ENCODE measurements at regions not wholly inside any gene's neighbourhood (a gene's known extent, or its start where the extent isn't known, plus 50 kb on each side); places are given as distances from the start of the nearest gene placed in this dataset.

DNA sequence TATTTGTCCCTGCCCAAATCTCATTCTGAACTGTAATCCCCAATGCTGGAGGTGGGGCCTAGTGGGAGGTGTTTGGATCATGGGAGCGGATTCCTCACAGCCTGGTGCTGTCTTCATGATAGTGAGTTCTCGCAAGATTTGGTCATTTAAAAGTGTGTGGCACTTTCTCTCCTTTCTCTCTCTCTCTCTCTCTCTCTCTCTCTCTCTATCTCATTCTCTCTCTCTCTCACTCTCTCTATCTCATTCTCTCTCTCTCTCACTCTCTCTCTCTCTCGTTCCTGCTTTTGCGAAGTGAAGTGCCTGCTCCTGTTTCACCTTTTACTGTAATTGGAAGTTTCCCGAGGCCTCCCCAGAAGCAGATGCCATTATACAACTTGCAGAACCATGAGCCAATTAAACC is 207.3 kb upstream of the NR4A3 start:
- 85 to 91% (median 90%) methylated on average over 5 of the region's 5 CpGs for WGBS, 3 donors
- Histone ChIP-seq H3K27ac (no peak overlapping the region), H3K9me3 (no peaks in the 10 kb centered on the region), H3K27me3 (no peaks in the 10 kb centered on the region), H3K4me1 (ENCODE audit: insufficient read depth) (no peaks in the 10 kb centered on the region), H3K4me3 (no peak overlapping the region), H3K36me3 (no peaks in the 10 kb centered on the region)
- intact Hi-C loops (cut with DNase I): no loop called here
- no peak for DNase-seq
- TF ChIP-seq EP300 (IDR thresholded peaks at IDR 0.05) (no peak), POLR2A (IDR thresholded peaks at IDR 0.05) (no peak)
- TF ChIP-seq, protein P1, sequence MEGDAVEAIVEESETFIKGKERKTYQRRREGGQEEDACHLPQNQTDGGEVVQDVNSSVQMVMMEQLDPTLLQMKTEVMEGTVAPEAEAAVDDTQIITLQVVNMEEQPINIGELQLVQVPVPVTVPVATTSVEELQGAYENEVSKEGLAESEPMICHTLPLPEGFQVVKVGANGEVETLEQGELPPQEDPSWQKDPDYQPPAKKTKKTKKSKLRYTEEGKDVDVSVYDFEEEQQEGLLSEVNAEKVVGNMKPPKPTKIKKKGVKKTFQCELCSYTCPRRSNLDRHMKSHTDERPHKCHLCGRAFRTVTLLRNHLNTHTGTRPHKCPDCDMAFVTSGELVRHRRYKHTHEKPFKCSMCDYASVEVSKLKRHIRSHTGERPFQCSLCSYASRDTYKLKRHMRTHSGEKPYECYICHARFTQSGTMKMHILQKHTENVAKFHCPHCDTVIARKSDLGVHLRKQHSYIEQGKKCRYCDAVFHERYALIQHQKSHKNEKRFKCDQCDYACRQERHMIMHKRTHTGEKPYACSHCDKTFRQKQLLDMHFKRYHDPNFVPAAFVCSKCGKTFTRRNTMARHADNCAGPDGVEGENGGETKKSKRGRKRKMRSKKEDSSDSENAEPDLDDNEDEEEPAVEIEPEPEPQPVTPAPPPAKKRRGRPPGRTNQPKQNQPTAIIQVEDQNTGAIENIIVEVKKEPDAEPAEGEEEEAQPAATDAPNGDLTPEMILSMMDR (IDR thresholded peaks at IDR 0.05): no peak

DNA sequence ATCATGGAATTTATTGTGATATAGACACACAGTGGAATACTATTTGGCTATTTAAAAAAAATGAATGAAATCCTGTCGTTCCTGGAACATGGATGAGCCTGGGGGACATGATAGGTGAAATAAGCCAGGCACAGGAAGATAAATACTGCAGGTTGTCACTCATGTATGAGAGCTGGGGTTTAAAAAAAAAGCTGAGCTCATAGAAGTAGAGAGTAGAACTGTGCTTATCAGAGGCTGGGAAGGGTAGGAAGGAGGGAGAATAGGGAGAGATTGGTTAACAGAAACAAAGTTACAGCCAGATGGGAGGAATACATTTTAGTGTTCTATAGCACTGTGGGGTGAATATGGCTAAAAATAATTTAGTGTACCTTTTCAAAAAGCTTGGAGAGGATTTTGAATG is 200.6 kb upstream of the NR4A3 start:
- DNase-seq: no peak
- H3K4me3 ChIP-seq: no peak overlapping the region
- WGBS, 3 donors: 26 to 55% (median 51%) methylated on average over 1 of the region's 1 CpG
- no peaks in the 10 kb centered on the region for H3K4me1 ChIP-seq (ENCODE audit: insufficient read depth)
- H3K27ac ChIP-seq: no peak overlapping the region
- H3K27me3 ChIP-seq: no peaks in the 10 kb centered on the region
- intact Hi-C loops (cut with DNase I): no loop called here
- TF ChIP-seq EP300 (IDR thresholded peaks at IDR 0.05) (no peak), POLR2A (IDR thresholded peaks at IDR 0.05) (no peak)
- TF ChIP-seq, protein P1 (IDR thresholded peaks at IDR 0.05): no peak
- no peaks in the 10 kb centered on the region for H3K9me3 ChIP-seq
- H3K36me3 ChIP-seq: no peaks in the 10 kb centered on the region

DNA sequence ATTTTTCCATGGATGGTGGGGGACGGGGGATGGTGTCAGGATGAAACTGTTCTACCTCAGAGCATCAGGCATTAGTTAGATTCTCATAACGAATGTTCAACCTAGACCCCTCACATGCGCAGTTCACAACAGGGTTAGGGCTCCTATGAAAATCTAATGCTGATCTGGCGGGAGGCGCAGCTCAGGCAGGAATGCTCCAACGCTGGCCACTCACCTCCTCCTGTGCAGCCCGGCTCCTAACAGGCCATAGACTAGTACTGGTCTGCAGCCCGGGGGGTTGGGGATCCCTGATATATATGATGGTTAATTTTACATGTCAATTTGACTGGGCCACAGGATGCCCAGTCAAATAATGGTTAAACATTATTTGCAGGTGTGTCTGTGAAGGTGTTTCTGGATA is 199.0 kb upstream of the NR4A3 start:
- Histone ChIP-seq H3K4me3 (no peak overlapping the region), H3K36me3 (no peaks in the 10 kb centered on the region), H3K9me3 (no peaks in the 10 kb centered on the region), H3K27me3 (no peaks in the 10 kb centered on the region), H3K4me1 (ENCODE audit: insufficient read depth) (no peaks in the 10 kb centered on the region), H3K27ac (no peak overlapping the region)
- TF ChIP-seq EP300 (IDR thresholded peaks at IDR 0.05): no peak
- TF ChIP-seq, protein P1 (IDR thresholded peaks at IDR 0.05): no peak
- TF ChIP-seq POLR2A (IDR thresholded peaks at IDR 0.05): no peak
- no peak for DNase-seq
- intact Hi-C loops (cut with DNase I): no loop called here
- WGBS, 3 donors: 79 to 83% (median 79%) methylated on average over 8 of the region's 8 CpGs

DNA sequence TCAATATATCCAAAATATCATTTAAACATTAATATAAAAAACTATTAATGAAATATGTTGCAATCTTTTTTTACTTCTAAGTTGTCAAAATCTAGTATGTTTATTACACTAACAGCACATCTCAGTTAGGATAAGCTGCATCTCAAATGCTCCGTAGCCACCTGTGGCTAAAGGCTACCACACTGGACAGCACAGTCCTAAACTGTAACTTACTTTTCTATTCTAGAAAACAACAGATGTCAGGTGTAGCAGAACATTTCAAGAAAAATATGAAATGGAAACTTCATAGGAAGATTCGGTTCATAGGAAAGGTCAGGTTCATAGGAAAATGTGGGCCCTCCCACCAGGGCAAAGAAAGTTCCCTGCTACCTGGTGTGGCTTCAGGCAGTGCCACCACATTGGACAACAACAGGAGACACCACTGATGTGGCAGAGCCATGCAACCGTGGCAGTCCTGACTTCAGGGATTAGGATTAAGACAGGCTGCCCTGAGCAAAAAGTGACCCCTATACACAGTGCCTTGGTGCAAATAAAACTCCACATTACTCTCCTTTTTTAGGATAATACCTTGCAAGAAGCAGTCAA is 197.8 kb upstream of the NR4A3 start:
- no peak for DNase-seq
- no peaks in the 10 kb centered on the region for H3K9me3 ChIP-seq
- no peak overlapping the region for H3K4me3 ChIP-seq
- no peaks in the 10 kb centered on the region for H3K36me3 ChIP-seq
- intact Hi-C loops (cut with DNase I): no loop called here
- H3K4me1 ChIP-seq (ENCODE audit: insufficient read depth): no peaks in the 10 kb centered on the region
- H3K27me3 ChIP-seq: no peaks in the 10 kb centered on the region
- WGBS, 3 donors: 81 to 88% (median 85%) methylated on average over 3 of the region's 3 CpGs
- TF ChIP-seq EP300 (IDR thresholded peaks at IDR 0.05) (no peak), POLR2A (IDR thresholded peaks at IDR 0.05) (no peak)
- TF ChIP-seq, protein P1 (IDR thresholded peaks at IDR 0.05): no peak
- H3K27ac ChIP-seq: no peak overlapping the region
